Kidney (tissue), 13 donors: ENCODE measurements at regions not wholly inside any gene's neighbourhood (a gene's known extent, or its start where the extent isn't known, plus 50 kb on each side); places are given as distances from the start of the nearest gene placed in this dataset.

Source experiments
- DNase-seq, 5 donors: peaks; one replicate each; pipeline ENCODE4 v3.0.0-alpha.2; 2013 to 2020
- FAIRE-seq: peaks from 2 replicates; lab custom pipeline; 2012; peaks lifted over from hg19 to GRCh38; lab: Jason Lieb, UNC
- H3K27ac ChIP-seq, 2 donors: one replicate each; pipeline ENCODE4 v1.7.0; 2013; ENCODE audit warnings: low read depth in 2 of 2, low read length in 2 of 2, inconsistent platforms in 1 of 2
- H3K27me3 ChIP-seq: one replicate; pipeline ENCODE4 v1.7.1; 2013; ENCODE audit warnings: low read length, inconsistent platforms; ENCODE audit not compliant: control insufficient read depth, insufficient read depth
- H3K36me3 ChIP-seq, 3 donors: one replicate each; pipeline versions ENCODE4 v1.7.0 to v1.7.1; 2013; ENCODE audit warnings: low read length in 3 of 3, control low read depth in 1 of 3, inconsistent platforms in 1 of 3; ENCODE audit not compliant: insufficient read depth in 3 of 3, control insufficient read depth in 2 of 3
- H3K4me1 ChIP-seq, 3 donors: one replicate each; pipeline versions ENCODE4 v1.7.0 to v1.7.1; 2013; ENCODE audit warnings: low read length in 3 of 3, inconsistent platforms in 1 of 3, low read depth in 1 of 3; ENCODE audit not compliant: control insufficient read depth in 2 of 3, insufficient read depth in 2 of 3
- H3K4me3 ChIP-seq, 3 donors: one replicate each; pipeline versions ENCODE4 v1.7.0 to v1.8.1; 2013; ENCODE audit warnings: low read length in 3 of 3, control low read depth in 1 of 3, inconsistent platforms in 1 of 3
- H3K9ac ChIP-seq, 3 donors: one replicate each; pipeline versions ENCODE4 v1.7.0 to v1.7.1; 2013; ENCODE audit warnings: low read length in 3 of 3, control low read depth in 1 of 3, inconsistent platforms in 1 of 3
- H3K9me3 ChIP-seq, 3 donors: one replicate each; pipeline versions ENCODE4 v1.7.0 to v1.7.1; 2013; ENCODE audit warnings: low read length in 3 of 3, control low read depth in 1 of 3, inconsistent platforms in 1 of 3; ENCODE audit not compliant: control insufficient read depth in 2 of 3, insufficient read depth in 1 of 3
- CTCF ChIP-seq: IDR thresholded peaks from 3 replicates; pipeline ENCODE4 v1.5.1; 2012; ENCODE audit warnings: mild to moderate bottlenecking, moderate library complexity, borderline replicate concordance; ENCODE audit not compliant: insufficient read depth; ENCODE audit errors: extremely low read depth
- intact Hi-C: fragments of 100-400 bp; cut with DNase I; formaldehyde crosslinking; loops from one replicate; pipeline ENCODE4 v1.11.1; 2022
- donor health status: control.
- donor health status: control.
- donor health status: control.
- donor health status: control.
- donor health status: control.
- donor health status: DM: yes; HTN: yes; CAD: no.
- donor health status: Normal renal cell carcinoma (clear cell type).

GRCh38 chr15:62914461-62915079, 128.0 kb upstream of the TPM1 start:
- TF ChIP-seq CTCF: no peak
- DNase-seq (no peak), FAIRE-seq (no peak)
- intact Hi-C loops: no loop called here
- no peaks in the 10 kb centered on the region for H3K27me3 ChIP-seq
- no peak overlapping the region for H3K27ac ChIP-seq
- no peak overlapping the region for H3K4me3 ChIP-seq
- no peak overlapping the region for H3K9ac ChIP-seq
- H3K9me3 ChIP-seq: no peaks in the 10 kb centered on the region
- H3K36me3 ChIP-seq: no peaks in the 10 kb centered on the region
- no peaks in the 10 kb centered on the region for H3K4me1 ChIP-seq

GRCh38 chr15:62920682-62921502, 121.7 kb upstream of the TPM1 start:
- Histone ChIP-seq H3K9me3 (no peaks in the 10 kb centered on the region), H3K4me3 (no peak overlapping the region), H3K9ac (no peak overlapping the region), H3K4me1 (no peaks in the 10 kb centered on the region), H3K27ac (no peak overlapping the region), H3K27me3 (no peaks in the 10 kb centered on the region), H3K36me3 (no peaks in the 10 kb centered on the region)
- no peak for TF ChIP-seq CTCF
- no peak for DNase-seq
- no peak for FAIRE-seq
- intact Hi-C loops: no loop called here

DNA sequence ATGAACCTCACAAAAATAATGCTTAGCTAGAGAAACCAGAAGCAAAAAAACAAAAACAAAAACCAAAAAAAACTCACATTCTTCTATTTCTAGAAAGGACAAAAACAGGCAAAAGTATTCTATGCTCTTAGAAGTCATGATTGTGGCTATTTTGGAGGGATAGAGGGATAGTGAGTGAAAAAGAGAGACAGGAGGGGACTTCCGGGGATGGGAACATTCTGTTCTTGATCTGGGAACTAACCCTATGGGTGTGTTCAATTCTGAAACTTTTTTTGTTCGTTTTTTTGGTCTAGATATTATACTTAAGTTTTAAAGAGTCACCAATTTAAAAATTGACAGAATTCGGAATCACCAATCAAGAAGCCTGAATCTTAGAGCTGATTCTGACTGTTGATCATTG, 120.0 kb upstream of the TPM1 start:
- no peaks in the 10 kb centered on the region for H3K4me1 ChIP-seq
- FAIRE-seq (no peak), DNase-seq (no peak)
- no peaks in the 10 kb centered on the region for H3K27me3 ChIP-seq
- no peaks in the 10 kb centered on the region for H3K9me3 ChIP-seq
- intact Hi-C loops: no loop called here
- TF ChIP-seq CTCF: no peak
- H3K9ac ChIP-seq: no peak overlapping the region
- H3K27ac ChIP-seq: peak overlapping the region in 1 of 2 donors; percentile 43
- no peaks in the 10 kb centered on the region for H3K36me3 ChIP-seq
- H3K4me3 ChIP-seq: no peak overlapping the region
